SH-SY5Y (cell line): ENCODE measurements at regions not wholly inside any gene's neighbourhood (a gene's known extent, or its start where the extent isn't known, plus 50 kb on each side); places are given as distances from the start of the nearest gene placed in this dataset.
A peak's percentile ranks its signal among the peaks of the same experiment; 100 is the strongest.

Experiments
- GATA2 ChIP-seq: IDR thresholded peaks from 2 replicates; pipeline ENCODE4 v1.6.1; 2011; ENCODE audit warnings: mild to moderate bottlenecking, low read depth, low read length
- GATA3 ChIP-seq: IDR thresholded peaks from 2 replicates; pipeline ENCODE4 v1.6.1; 2011; ENCODE audit warnings: low read depth, mild to moderate bottlenecking, low read length, moderate library complexity

GRCh38 chr5:157990583-157991181, 131.7 kb upstream of the CLINT1 start:
- no peak for TF ChIP-seq GATA2
- TF ChIP-seq GATA3 = no peak

- no peak for TF ChIP-seq GATA2
- TF ChIP-seq GATA3 = no peak
These were observed 130.4 kb upstream of the CLINT1 start for GRCh38 chr5:157989296-157989695.

DNA sequence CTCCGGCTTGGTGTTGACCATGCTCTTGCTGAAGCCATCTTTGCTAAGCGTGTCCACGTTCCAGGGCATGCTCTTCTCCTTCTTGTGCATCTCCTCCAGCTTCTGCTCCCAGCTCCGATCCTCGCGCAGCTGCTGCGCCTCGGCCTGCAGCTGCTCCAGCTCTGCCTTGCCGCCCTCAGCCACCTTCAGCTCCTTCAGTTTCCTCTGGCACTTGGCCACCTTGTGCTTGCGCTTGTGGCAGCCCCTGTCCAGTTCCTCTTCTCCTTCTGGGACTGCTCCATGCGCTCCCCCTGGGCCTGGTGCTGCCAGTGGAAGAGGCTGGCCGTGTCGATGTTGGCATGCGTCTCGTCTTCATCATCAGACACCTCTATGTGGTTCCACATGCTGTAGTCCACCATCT, 128.3 kb upstream of the CLINT1 start:
- TF ChIP-seq GATA2 (no peak), GATA3 (no peak)

DNA sequence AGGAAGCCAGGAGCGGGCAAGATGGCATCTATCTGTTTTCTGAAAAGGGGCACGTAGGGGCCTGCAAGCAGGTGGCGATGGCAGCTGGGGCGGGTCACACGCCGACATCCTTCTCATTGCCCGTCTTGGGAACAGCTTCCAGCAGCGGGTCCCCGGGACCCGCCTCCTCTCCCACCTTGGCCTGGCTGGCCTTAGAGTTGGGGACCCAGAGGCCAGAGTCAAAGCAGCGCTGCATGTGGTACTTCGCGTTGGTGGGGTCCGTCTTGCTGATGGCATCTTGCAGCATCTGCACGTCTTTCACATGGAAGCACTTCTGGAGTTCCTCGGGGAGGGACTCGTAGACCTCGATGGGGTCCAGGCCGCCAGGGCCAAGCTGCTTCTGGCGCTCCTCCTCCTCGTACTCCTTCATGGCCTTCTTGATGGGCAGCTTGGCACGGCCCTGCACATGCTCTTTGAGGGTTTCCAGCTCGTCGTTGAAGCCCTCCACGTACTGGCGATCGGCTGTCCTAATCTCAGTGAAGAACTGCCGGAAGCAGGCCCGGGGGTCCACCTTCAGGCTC, 127.6 kb upstream of the CLINT1 start:
- TF ChIP-seq GATA2 (no peak), GATA3 (no peak)

DNA sequence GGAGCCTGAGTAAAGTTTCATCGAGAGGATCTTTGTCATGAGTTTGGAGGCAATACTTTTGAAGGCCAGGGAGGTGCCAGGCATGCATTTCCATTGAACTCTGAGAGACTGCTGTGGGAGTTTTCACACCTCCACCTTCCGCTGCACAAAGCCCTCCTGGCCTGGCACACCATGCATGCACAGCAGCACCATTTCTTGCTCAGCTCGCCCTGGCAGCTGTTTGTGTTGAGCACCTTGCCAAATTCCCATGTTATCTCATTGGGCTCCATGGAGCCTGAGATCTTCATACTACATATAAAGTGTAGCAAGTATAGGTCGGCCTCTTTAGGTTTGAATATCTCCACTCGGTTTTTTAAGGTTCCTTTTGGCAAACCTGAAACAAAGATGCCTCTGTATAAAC, 125.7 kb upstream of the CLINT1 start:
- TF ChIP-seq GATA2 (no peak), GATA3 (no peak)

- TF ChIP-seq GATA2 (no peak), GATA3 (no peak)
These were observed 125.1 kb upstream of the CLINT1 start for GRCh38 chr5:157983906-157984551.

- TF ChIP-seq GATA3 (no peak), GATA2 (no peak)
These were observed 119.1 kb upstream of the CLINT1 start for GRCh38 chr5:157978061-157978460.

- TF ChIP-seq GATA2 (no peak), GATA3 (no peak)
These were observed 117.5 kb upstream of the CLINT1 start for GRCh38 chr5:157976429-157976828.

- TF ChIP-seq GATA3 (no peak), GATA2 (no peak)
These were observed 113.6 kb upstream of the CLINT1 start for GRCh38 chr5:157972579-157972978.

DNA sequence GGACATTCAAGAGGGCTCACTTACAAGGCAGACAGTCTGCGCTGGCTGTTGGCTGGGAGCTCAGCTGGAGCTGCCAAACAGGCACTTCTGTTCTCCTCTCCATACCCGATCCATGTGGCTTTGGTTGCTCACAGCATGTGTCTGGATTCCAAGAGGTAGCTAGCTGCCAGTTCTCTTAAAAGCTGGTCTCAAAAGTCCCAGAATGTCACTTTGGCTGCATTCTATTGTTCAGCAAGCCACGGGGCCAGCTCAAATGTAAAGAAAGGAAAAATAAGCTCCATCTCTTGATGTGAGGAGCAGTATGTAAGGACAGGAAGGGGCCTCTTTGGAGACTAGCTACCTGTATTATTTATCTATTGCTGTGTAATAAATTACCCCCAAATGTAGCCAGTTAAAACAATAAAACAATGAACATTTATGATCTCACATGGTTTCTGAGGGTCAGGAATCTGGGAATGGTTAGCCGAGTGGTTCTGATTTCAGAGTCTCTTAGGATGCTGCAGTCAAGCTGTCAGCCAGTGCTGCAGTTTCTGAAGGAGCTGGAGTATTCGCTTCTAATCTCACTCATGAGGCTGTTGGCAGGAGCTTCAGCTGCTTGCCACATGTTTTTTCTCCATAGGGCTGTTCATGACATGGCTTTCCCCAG, 112.7 kb upstream of the CLINT1 start:
- TF ChIP-seq GATA2 = no peak
- no peak for TF ChIP-seq GATA3

GRCh38 chr5:157965989-157966388, 107.0 kb upstream of the CLINT1 start:
- no peak for TF ChIP-seq GATA2
- TF ChIP-seq GATA3 = no peak

GRCh38 chr5:157965040-157965678, 106.2 kb upstream of the CLINT1 start:
- no peak for TF ChIP-seq GATA3
- TF ChIP-seq GATA2 = no peak

- TF ChIP-seq GATA2 (no peak), GATA3 (no peak)
These were observed 104.8 kb upstream of the CLINT1 start for GRCh38 chr5:157963761-157964160.

DNA sequence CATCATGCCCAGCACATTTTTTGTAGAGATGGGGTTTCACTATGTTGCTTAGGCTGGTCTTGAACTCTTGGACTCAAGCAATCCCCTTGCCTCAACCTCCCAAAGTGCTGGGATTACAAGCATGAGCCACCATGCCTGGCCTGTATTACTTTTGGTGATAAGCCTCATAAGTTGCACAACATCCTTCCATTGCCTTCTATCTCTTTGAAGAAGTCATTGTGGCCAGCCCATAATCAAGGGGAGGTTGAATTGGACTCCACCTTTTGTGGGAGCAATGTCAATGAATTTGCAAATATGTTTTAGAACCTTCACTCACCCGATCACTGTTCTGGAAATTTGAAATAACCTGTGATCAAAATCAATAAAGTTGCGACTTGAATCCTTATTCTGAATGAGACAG, 104.3 kb upstream of the CLINT1 start:
- no peak for TF ChIP-seq GATA2
- TF ChIP-seq GATA3 = no peak

DNA sequence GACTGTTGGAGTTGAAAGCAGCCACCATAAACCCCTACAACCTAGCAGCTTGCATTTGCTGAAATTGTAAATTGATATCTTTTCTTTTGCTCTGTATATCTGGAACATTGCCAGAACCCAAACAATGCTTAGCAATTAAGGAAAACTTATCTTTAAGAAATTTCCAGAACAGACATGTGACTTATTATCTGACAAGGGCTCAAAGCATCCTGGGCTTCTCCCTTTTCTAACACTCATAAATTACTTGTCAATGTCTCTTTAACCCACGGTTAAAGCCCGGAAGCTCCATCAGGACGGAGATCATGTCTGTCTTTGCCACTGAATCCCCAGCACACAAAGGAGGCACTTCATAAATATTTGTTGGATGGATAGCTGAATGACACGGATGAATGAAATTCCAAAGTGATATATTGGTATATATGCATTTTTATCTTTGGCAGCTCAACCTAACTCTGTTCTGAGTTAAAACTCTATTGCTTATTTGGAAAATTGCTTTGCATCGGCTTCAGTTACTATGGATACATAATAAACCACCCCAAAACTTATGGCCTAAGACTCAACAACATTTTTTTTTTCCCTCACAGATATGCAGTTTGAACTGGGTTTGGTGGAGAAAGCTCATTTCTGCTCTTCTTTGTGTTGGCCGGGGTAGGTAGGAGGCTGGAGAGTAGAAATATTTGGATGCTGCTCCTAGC, 103.1 kb upstream of the CLINT1 start:
- TF ChIP-seq GATA3 (no peak), GATA2 (0 out of 2 replicates have a peak, but pooled peaks have one; percentile 22)
